NT2/D1 (cell line): ENCODE measurements at regions not wholly inside any gene's neighbourhood (a gene's known extent, or its start where the extent isn't known, plus 50 kb on each side); places are given as distances from the start of the nearest gene placed in this dataset.
"Not testable (repeated sequence)": the region's sequence is repeated elsewhere in the genome, so short reads cannot be mapped to it uniquely, and the experiment has no call there.

Experiments used
- DNase-seq: peaks from one replicate; pipeline ENCODE4 v3.0.0-alpha.2; 2011; ENCODE audit warnings: low read depth, low spot score
- H3K27me3 ChIP-seq: 2 replicates; pipeline ENCODE4 v1.6.0; 2011; ENCODE audit warnings: mild to moderate bottlenecking; ENCODE audit not compliant: insufficient read length, insufficient read depth
- H3K36me3 ChIP-seq: 2 replicates; pipeline ENCODE4 v1.6.1; 2011; ENCODE audit warnings: mild to moderate bottlenecking, low read length, mixed read lengths; ENCODE audit not compliant: insufficient read depth, insufficient read length
- H3K4me1 ChIP-seq: 2 replicates; pipeline ENCODE4 v1.5.1; 2011; ENCODE audit not compliant: insufficient read depth, insufficient read length
- H3K4me3 ChIP-seq: 2 replicates; pipeline ENCODE4 v1.5.1; 2011; ENCODE audit warnings: low read depth; ENCODE audit not compliant: insufficient read length
- H3K9ac ChIP-seq: 2 replicates; pipeline ENCODE4 v1.6.0; 2011; ENCODE audit warnings: low read depth; ENCODE audit not compliant: insufficient read length
- H3K9me3 ChIP-seq: 2 replicates; pipeline ENCODE4 v1.5.1; 2011; ENCODE audit warnings: mild to moderate bottlenecking, low read length; ENCODE audit not compliant: insufficient read depth
- SUZ12 ChIP-seq: IDR thresholded peaks from 2 replicates; pipeline ENCODE4 v1.6.1; 2011; ENCODE audit not compliant: insufficient read length, insufficient read depth; ENCODE audit errors: extremely low read depth
- YY1 ChIP-seq: IDR thresholded peaks from 2 replicates; pipeline ENCODE4 v1.6.1; 2011; ENCODE audit not compliant: insufficient read length, insufficient read depth
- ZNF274 ChIP-seq: IDR thresholded peaks from 2 replicates; pipeline ENCODE4 v1.6.1; 2011; ENCODE audit warnings: mild to moderate bottlenecking, low read depth, low read length

DNA sequence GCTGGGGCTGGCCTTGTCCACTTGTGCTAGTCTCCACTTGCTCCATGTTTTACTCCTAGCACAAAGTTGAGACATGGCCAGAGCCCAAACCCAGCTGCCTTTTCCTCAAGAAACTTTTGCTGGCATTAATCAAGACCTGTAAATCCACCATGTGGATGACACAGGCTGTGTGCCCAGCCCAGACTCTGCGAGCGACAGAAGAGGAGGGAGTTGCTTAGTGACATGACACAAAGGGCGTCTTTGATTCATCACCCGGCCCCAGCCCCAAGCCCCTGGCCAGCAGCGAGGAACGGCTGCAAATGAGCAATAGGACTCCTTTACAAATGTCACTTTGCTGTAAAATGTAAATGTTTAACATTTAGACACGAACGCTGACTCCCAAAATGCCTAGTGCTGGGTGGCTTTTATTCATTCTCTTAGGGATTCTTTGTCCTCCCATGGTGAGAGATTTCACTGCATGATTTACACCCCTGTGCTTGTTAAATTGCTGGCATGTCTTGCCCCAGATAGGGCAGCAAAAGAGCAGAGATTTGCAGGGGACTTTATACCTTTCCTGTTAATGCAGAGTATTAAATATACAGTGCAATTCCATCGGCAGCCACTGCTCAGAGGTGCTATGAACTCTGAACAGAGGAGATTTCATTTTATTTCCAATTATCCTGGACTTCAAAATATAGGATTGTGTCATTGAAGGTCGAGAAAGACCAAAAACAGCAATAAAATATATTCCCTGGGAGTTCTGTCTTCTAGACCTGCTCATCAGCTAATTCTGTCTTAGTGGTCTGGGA is 263.6 kb upstream of the NCAM1 start:
- no peak for DNase-seq
- Histone ChIP-seq H3K36me3 (no peaks in the 10 kb centered on the region), H3K4me1 (no peaks in the 10 kb centered on the region)

DNA sequence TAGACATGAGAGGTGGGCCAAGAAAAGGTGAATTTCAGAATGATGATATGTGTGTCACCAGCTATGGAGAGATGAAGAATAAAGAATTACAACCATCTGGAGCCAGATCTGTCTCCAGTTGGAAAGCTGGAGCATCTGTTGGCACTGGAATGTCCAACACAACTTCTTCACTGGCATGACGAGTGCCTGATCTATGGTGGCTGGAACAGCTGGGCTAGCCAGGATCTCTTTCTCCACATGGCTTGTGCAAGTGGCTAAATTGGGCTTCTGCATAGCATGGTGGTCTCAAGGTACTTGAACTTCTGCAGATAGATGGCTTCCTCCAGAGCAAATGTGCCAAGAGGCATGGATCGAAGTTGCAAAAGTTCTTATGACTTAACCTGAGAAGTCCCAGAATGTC is 256.1 kb upstream of the NCAM1 start:
- Histone ChIP-seq H3K9me3 (peaks cover 6% of the 10 kb centered on the region; the same call in 1 of the 2 replicates), H3K36me3 (no peaks in the 10 kb centered on the region), H3K9ac (no peak overlapping the region), H3K4me1 (no peaks in the 10 kb centered on the region), H3K4me3 (no peak overlapping the region), H3K27me3 (no peaks in the 10 kb centered on the region)
- no peak for DNase-seq
- no peak for TF ChIP-seq SUZ12
- no peak for TF ChIP-seq ZNF274

More for the DNA sequence above, 263.6 kb upstream of the NCAM1 start:
- H3K4me3 ChIP-seq: no peak overlapping the region
- H3K27me3 ChIP-seq: no peaks in the 10 kb centered on the region
- no peak for TF ChIP-seq SUZ12
- no peak for TF ChIP-seq ZNF274
- TF ChIP-seq YY1: no peak
- no peak overlapping the region for H3K9ac ChIP-seq
- H3K9me3 ChIP-seq: no peaks in the 10 kb centered on the region

DNA sequence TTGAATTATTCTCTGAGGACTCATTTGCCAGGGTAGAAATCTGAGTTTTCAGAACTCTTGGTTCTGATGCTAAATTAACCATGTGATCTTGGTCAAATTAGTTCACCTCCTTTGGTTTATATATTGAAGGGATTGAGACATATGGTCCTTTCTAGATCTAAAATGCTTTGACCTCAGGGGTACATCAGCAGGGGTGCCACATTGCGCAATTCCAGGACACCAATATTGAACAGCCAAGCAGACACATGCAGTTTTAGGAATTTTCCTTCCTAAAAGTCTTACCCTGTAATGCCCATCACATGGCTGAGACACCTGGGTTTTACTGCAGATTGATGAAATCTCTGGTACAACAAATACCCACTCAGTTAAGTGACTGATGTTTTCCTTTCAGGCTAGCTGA is 254.4 kb upstream of the NCAM1 start:
- no peak overlapping the region for H3K4me3 ChIP-seq
- H3K4me1 ChIP-seq: no peaks in the 10 kb centered on the region
- TF ChIP-seq SUZ12: no peak
- no peak for TF ChIP-seq YY1
- no peak for TF ChIP-seq ZNF274

DNA sequence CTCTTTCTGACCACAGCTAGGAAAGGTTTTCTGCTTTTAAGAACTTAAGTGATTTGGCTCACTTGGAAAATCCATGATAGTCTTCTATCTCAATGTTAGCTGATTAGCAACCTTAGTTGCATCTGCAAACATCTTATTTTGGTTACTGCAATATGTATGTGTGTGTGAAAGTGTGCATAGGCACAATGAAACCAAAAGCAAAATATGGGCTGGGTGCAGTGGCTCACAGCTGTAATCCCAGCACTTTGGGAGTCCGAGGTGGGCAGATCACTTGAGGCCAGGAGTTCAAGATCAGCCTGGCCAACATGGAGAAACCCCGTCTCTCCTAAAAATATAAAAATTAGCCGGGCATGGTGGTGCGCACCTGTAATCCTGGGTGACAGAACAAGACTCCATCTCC is 246.9 kb upstream of the NCAM1 start:
- H3K9me3 ChIP-seq, H3K4me1 ChIP-seq, H3K36me3 ChIP-seq, H3K4me3 ChIP-seq, DNase-seq, H3K9ac ChIP-seq, H3K27me3 ChIP-seq: not testable (repeated sequence)

More for the DNA sequence above, 254.4 kb upstream of the NCAM1 start:
- DNase-seq: no peak
- Histone ChIP-seq H3K9ac (no peak overlapping the region), H3K36me3 (no peaks in the 10 kb centered on the region), H3K9me3 (peaks cover 6% of the 10 kb centered on the region; the same call in 1 of the 2 replicates), H3K27me3 (no peaks in the 10 kb centered on the region)

DNA sequence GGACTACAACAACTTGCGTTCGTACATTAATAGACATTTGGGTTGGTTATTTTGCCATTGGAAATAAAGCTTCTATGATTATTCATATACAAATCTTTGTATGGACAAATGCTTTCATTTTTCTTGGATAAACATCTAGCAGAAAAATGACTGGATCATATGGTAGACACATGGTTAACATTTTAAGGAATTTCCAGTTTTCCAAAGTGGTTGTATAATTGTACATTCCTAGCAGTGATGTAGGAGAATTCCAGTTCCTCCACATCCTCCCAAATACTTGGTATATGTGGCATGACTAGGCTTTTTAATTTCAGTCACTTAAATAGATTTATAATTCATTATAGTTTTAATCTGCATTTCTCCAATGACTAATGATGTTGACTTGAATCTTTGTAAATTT is 246.2 kb upstream of the NCAM1 start:
- Histone ChIP-seq H3K9ac (no peak overlapping the region), H3K4me1 (no peaks in the 10 kb centered on the region), H3K9me3 (no peaks in the 10 kb centered on the region), H3K27me3 (no peaks in the 10 kb centered on the region), H3K4me3 (no peak overlapping the region), H3K36me3 (no peaks in the 10 kb centered on the region)
- no peak for TF ChIP-seq YY1
- TF ChIP-seq SUZ12: no peak
- TF ChIP-seq ZNF274: no peak
- no peak for DNase-seq

DNA sequence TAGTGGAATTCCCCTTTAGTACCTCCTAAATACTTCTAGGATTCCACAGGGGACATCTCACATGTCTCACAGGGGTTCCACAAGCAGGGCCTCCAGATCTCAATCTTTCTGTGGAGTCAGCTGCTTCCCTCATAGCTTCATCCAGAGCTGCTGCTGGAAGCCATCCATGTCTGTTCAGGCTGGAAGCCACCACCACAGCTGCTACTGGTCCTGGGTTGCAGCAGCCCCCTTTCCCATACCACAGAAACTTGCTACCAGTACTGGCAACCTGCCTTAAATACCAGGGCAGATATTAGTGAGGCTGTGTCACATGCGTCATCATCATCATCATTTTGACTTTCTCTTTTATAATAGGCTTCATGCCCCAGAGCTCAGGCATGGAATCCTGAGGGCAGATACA is 242.7 kb upstream of the NCAM1 start:
- no peaks in the 10 kb centered on the region for H3K9me3 ChIP-seq
- no peaks in the 10 kb centered on the region for H3K4me1 ChIP-seq
- H3K4me3 ChIP-seq: no peak overlapping the region
- no peaks in the 10 kb centered on the region for H3K27me3 ChIP-seq
- TF ChIP-seq SUZ12: no peak
- TF ChIP-seq YY1: no peak
- no peak for TF ChIP-seq ZNF274
- no peak for DNase-seq
- H3K9ac ChIP-seq: no peak overlapping the region
- no peaks in the 10 kb centered on the region for H3K36me3 ChIP-seq

DNA sequence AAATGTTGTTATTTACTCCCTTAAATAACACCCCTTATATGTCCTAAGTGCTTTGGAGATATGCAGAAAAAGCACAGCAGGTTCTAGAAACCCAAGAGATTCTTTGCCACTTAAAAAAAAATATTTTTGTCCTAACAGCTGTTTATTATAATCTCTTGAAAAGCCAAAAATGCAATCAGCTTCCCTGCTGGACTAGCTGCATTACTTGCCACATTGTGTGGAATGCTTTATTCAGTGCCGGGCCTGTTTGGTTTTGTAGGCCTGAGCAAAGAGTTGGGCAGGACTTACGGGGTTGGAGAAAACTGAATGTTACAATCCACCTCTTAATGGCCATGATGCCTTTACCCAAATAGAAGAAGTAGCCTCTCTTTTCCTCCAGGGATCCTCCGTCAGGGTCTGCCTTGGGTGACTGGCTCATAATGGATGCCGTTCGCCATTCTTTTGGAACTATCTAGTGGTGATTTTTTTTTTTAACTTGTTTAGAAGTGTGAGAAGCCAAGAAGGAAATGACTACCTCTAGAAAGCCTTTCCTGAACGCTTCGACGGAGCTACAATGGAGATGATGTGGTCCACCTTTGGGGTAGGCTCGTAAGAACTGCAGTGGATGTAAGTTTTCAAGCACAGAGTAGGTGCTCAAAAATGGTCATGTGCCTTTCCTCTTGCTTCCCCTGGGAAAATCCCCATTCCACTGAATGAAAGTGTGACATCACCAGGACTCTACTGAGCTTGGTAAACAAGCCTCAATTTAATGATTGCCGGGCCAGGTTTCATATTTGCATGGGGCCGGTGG is 241.3 kb upstream of the NCAM1 start:
- H3K4me3 ChIP-seq: no peak overlapping the region
- no peaks in the 10 kb centered on the region for H3K27me3 ChIP-seq
- no peaks in the 10 kb centered on the region for H3K9me3 ChIP-seq
- TF ChIP-seq SUZ12: no peak
- no peak for TF ChIP-seq ZNF274
- no peak for TF ChIP-seq YY1
- H3K9ac ChIP-seq: no peak overlapping the region
- peaks cover 3% of the 10 kb centered on the region for H3K4me1 ChIP-seq
- no peak for DNase-seq
- H3K36me3 ChIP-seq: no peaks in the 10 kb centered on the region
